ENCODE measurements at regions not wholly inside any gene's neighbourhood (a gene's known extent, or its start where the extent isn't known, plus 50 kb on each side); places are given as distances from the start of the nearest gene placed in this dataset.

- DNase-seq (ENCODE audit: low spot score in 2 of 2) (no peak), ATAC-seq (no peak)
- Mint-ChIP-seq H3K9me3 (no peaks in the 10 kb centered on the region), H3K27ac (no peak overlapping the region), H3K36me3 (no peaks in the 10 kb centered on the region)
Measured at GRCh38 chr11:62073061-62073460, 50.8 kb upstream of the INCENP start.

- H3K27ac Mint-ChIP-seq, result no peak overlapping the region
- H3K36me3 Mint-ChIP-seq, result no peaks in the 10 kb centered on the region
- no peaks in the 10 kb centered on the region for H3K9me3 Mint-ChIP-seq
- DNase-seq (ENCODE audit: low spot score in 2 of 2) (no peak), ATAC-seq (peak in 1 of 2 donors; percentile 57)
Measured at GRCh38 chr11:62071408-62071807, 52.4 kb upstream of the INCENP start.

- Mint-ChIP-seq H3K27ac (no peak overlapping the region), H3K36me3 (no peaks in the 10 kb centered on the region), H3K9me3 (no peaks in the 10 kb centered on the region)
- no peak for ATAC-seq
- no peak for DNase-seq (ENCODE audit: low spot score in 2 of 2)
Measured at GRCh38 chr11:62069986-62070919, 53.6 kb upstream of the INCENP start.

- ATAC-seq (peak in 1 of 2 donors; percentile 88), DNase-seq (ENCODE audit: low spot score in 2 of 2) (peak in 1 of 2 donors; percentile 6)
- Mint-ChIP-seq H3K9me3 (no peaks in the 10 kb centered on the region), H3K36me3 (no peaks in the 10 kb centered on the region), H3K27ac (no peak overlapping the region)
Measured at GRCh38 chr11:62069374-62069773, 54.4 kb upstream of the INCENP start.

- Mint-ChIP-seq H3K27ac (peak overlapping the region in 1 of 2 donors; percentile 13), H3K9me3 (no peaks in the 10 kb centered on the region), H3K36me3 (no peaks in the 10 kb centered on the region)
- DNase-seq (ENCODE audit: low spot score in 2 of 2), result no peak
- ATAC-seq, result peak in 1 of 2 donors; percentile 38
Measured at GRCh38 chr11:62068730-62069129, 55.1 kb upstream of the INCENP start.

- no peaks in the 10 kb centered on the region for H3K9me3 Mint-ChIP-seq
- no peak overlapping the region for H3K27ac Mint-ChIP-seq
- H3K36me3 Mint-ChIP-seq, result no peaks in the 10 kb centered on the region
- ATAC-seq, result no peak
- DNase-seq (ENCODE audit: low spot score in 2 of 2), result no peak
Measured at GRCh38 chr11:62067741-62068140, 56.1 kb upstream of the INCENP start.

- DNase-seq (ENCODE audit: low spot score in 2 of 2) (no peak), ATAC-seq (no peak)
- H3K27ac Mint-ChIP-seq, result no peak overlapping the region
- H3K9me3 Mint-ChIP-seq, result no peaks in the 10 kb centered on the region
- no peaks in the 10 kb centered on the region for H3K36me3 Mint-ChIP-seq
Measured at GRCh38 chr11:62064221-62064620, 59.6 kb upstream of the INCENP start.

GRCh38 chr11:62062223-62062861 is 61.5 kb upstream of the INCENP start:
- H3K9me3 Mint-ChIP-seq, result no peaks in the 10 kb centered on the region
- DNase-seq (ENCODE audit: low spot score in 2 of 2) (no peak), ATAC-seq (no peak)
- H3K27ac Mint-ChIP-seq, result no peak overlapping the region
- H3K36me3 Mint-ChIP-seq, result no peaks in the 10 kb centered on the region

- no peaks in the 10 kb centered on the region for H3K36me3 Mint-ChIP-seq
- ATAC-seq, result no peak
- H3K9me3 Mint-ChIP-seq, result no peaks in the 10 kb centered on the region
- DNase-seq (ENCODE audit: low spot score in 2 of 2), result no peak
- no peak overlapping the region for H3K27ac Mint-ChIP-seq
Measured at GRCh38 chr11:62061356-62062222, 62.2 kb upstream of the INCENP start.

- Mint-ChIP-seq H3K27ac (no peak overlapping the region), H3K9me3 (no peaks in the 10 kb centered on the region), H3K36me3 (no peaks in the 10 kb centered on the region)
- no peak for DNase-seq (ENCODE audit: low spot score in 2 of 2)
- ATAC-seq, result no peak
Measured at GRCh38 chr11:62057069-62057468, 66.7 kb upstream of the INCENP start.

- H3K27ac Mint-ChIP-seq, result no peak overlapping the region
- no peaks in the 10 kb centered on the region for H3K9me3 Mint-ChIP-seq
- ATAC-seq (no peak), DNase-seq (ENCODE audit: low spot score in 2 of 2) (no peak)
- no peaks in the 10 kb centered on the region for H3K36me3 Mint-ChIP-seq
Measured at GRCh38 chr11:62055970-62056369, 67.8 kb upstream of the INCENP start.

- ATAC-seq (no peak), DNase-seq (ENCODE audit: low spot score in 2 of 2) (no peak)
- Mint-ChIP-seq H3K27ac (no peak overlapping the region), H3K9me3 (no peaks in the 10 kb centered on the region), H3K36me3 (no peaks in the 10 kb centered on the region)
Measured at GRCh38 chr11:62054484-62055121, 69.2 kb upstream of the INCENP start.

- no peak overlapping the region for H3K27ac Mint-ChIP-seq
- no peaks in the 10 kb centered on the region for H3K36me3 Mint-ChIP-seq
- H3K9me3 Mint-ChIP-seq, result no peaks in the 10 kb centered on the region
- ATAC-seq (no peak), DNase-seq (ENCODE audit: low spot score in 2 of 2) (no peak)
Measured at GRCh38 chr11:62054081-62054480, 69.7 kb upstream of the INCENP start.

GRCh38 chr11:62050716-62051115 is 73.1 kb upstream of the INCENP start:
- DNase-seq (ENCODE audit: low spot score in 2 of 2), result no peak
- no peak overlapping the region for H3K27ac Mint-ChIP-seq
- H3K36me3 Mint-ChIP-seq, result no peaks in the 10 kb centered on the region
- no peaks in the 10 kb centered on the region for H3K9me3 Mint-ChIP-seq
- ATAC-seq, result no peak

- DNase-seq (ENCODE audit: low spot score in 2 of 2) (no peak), ATAC-seq (no peak)
- no peak overlapping the region for H3K27ac Mint-ChIP-seq
- H3K36me3 Mint-ChIP-seq, result no peaks in the 10 kb centered on the region
- H3K9me3 Mint-ChIP-seq, result no peaks in the 10 kb centered on the region
Measured at GRCh38 chr11:62048100-62048499, 75.7 kb upstream of the INCENP start.

GRCh38 chr11:62046568-62047100 is 77.2 kb upstream of the INCENP start:
- Mint-ChIP-seq H3K9me3 (no peaks in the 10 kb centered on the region), H3K27ac (no peak overlapping the region), H3K36me3 (no peaks in the 10 kb centered on the region)
- DNase-seq (ENCODE audit: low spot score in 2 of 2), result no peak
- no peak for ATAC-seq
